ENCODE measurements at regions not wholly inside any gene's neighbourhood (a gene's known extent, or its start where the extent isn't known, plus 50 kb on each side); places are given as distances from the start of the nearest gene placed in this dataset.
A peak's percentile ranks its signal among the peaks of the same experiment; 100 is the strongest.
"Not testable (repeated sequence)": the region's sequence is repeated elsewhere in the genome, so short reads cannot be mapped to it uniquely, and the experiment has no call there.

DNA sequence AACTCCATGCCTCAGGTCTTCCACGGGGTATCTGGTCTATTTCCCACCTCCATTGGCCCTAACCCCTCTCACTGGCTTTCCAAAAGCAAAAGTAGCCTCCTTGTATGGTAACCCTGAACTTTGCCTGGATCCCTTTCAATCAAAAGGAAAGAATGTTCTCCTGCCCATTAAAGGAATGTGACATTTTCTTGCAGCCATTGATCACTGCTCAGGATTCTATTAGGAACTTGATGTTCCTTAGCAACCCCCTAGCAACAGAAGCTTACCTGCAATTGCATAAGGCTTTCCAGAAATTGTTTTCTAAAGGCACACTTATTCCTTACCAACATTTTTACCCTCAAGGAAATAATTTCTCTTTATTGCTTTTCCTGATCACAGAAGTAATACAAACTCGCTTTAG, 91.4 kb upstream of the AGAP1 start:
- no peak for DNase-seq (ENCODE audit: low read depth)

- DNase-seq (ENCODE audit: low read depth): no peak
Observed at GRCh38 chr2:235405612-235406361, 88.1 kb upstream of the AGAP1 start.

- DNase-seq (ENCODE audit: low read depth): no peak
Observed at GRCh38 chr2:235406430-235406829, 87.4 kb upstream of the AGAP1 start.

GRCh38 chr2:235411905-235412485, 81.8 kb upstream of the AGAP1 start:
- no peak for DNase-seq (ENCODE audit: low read depth)

DNA sequence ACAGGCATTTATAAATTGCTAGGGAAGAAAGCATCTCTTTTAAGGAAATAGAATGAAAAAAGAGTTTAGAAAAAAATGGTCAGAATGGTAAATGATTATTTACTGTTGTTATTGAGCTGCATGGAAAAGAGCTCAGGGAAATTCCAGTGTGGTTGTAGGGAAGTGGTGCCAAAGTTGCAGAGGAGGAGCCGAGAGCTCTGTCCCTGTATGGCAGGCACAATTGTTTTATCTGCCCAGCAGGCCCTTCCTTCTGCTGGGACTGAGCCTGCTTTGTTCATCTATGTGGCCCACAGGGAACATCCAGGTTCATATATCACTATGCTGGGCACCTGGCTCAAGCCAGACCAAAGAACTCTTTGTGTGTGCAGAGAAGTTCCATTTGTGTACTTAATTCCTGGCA, 80.8 kb upstream of the AGAP1 start:
- DNase-seq (ENCODE audit: low read depth): no peak

DNA sequence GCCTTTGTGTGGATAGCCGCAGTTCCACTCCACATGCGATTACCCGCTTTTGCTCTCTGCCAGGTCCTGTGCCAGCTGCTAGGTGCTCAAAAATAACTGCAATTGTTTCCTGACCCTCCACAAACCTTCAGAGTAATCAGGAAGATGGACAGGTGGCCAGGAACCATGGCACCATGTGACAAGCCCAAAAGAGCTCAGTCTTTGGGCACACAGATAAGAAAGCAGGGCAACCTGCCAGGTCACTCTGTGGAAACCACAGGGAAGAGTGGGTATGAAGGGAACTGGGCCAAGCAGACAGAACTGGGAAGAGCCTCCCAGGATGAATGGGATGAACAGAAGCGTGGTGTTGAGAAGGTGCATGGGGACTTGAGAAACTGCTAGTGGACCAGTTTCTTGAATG, 79.4 kb upstream of the AGAP1 start:
- DNase-seq (ENCODE audit: low read depth): no peak

GRCh38 chr2:235416858-235417499, 76.9 kb upstream of the AGAP1 start:
- DNase-seq (ENCODE audit: low read depth): no peak

DNA sequence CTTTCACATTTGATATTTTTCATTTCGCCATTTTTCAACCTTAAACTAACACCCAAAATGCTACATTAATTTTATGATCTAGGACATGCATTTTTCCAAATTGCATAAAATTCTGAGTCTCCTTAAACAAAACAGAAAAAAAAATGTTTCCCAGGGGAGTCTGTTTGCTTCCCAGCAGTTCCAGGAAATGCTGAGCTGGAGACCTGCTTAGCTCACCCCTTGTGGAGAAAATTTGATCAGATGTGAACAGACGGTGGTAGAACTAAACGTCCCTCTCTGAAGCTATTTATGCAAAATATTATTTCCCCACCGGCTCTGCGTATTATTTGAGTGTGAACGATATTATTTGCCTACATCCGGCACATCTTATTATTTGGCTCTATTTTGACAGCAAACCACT, 74.9 kb upstream of the AGAP1 start:
- no peak for DNase-seq (ENCODE audit: low read depth)

DNA sequence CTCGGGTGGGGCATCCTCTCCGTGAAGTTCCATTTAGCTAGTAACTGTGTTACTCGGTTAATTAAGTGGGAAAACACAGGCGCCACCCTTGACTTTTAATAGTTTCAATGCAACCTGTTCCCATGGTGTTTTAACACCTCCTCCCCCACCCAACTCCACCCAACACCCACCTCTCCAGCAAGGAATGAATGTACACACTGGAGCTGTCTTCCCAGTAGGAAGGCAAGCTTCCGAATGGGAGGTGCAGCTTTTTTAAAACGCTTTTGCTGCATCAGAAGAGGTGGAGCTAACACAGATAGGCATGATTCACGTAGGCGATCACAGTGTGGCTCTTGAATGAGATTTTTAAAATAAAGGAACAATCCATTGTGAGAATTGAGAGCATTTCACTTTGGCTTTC, 73.8 kb upstream of the AGAP1 start:
- no peak for DNase-seq (ENCODE audit: low read depth)

GRCh38 chr2:235421618-235422017, 72.2 kb upstream of the AGAP1 start:
- no peak for DNase-seq (ENCODE audit: low read depth)

DNA sequence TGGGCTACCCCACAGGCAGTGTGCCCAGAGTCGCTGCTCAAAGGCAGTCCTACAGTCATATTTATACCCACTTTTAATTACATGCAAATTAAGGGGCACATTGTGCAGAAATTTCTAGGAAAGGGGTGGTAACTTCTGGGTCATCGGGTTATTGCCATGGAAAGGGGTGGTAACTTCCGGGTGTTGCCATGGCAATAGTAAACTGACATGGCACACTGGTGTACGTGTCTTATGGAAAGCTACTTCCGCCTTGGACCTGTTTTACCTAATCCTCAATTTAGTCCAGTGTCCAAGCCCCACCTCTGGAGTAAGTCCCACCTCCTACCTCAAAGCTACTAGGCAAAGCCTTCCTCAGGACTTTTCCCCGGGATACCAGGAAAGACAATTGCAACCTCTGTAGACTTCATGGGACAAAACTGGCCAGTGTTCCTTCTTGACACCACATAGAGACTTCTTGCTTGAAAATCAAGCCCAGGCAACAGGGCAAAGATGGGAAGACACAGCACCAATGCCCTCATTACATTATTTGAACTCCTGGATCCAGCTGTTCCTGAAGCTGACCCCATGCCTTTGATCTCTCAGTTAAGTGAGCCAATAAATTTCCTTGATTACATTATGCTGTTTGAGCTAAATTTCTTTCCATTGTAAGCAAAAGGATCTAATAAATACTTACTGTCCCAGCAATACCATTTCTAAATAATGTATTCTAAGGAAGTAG, 63.3 kb upstream of the AGAP1 start:
- DNase-seq (ENCODE audit: low read depth): no peak

GRCh38 chr2:235432741-235433520, 60.9 kb upstream of the AGAP1 start:
- DNase-seq (ENCODE audit: low read depth): no peak

DNA sequence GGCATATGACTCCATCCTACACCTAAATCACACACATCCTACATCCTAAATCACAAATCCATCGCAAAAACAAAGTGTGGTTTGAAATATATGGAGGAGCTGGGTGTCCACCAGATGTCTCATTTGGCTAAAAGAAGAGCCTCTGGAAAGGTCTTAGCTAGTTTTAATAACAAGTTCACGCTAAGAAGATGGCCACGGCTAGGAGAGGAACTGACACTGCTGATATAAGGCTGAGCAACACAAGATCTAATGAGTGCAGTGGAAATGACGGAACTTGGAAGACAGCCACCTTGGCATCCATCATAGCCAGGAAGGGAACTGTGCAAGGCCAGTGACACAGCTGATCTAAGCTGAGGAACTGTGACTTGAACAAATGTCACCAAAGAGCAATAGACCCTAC, 60.0 kb upstream of the AGAP1 start:
- DNase-seq (ENCODE audit: low read depth): peak; percentile 7

DNA sequence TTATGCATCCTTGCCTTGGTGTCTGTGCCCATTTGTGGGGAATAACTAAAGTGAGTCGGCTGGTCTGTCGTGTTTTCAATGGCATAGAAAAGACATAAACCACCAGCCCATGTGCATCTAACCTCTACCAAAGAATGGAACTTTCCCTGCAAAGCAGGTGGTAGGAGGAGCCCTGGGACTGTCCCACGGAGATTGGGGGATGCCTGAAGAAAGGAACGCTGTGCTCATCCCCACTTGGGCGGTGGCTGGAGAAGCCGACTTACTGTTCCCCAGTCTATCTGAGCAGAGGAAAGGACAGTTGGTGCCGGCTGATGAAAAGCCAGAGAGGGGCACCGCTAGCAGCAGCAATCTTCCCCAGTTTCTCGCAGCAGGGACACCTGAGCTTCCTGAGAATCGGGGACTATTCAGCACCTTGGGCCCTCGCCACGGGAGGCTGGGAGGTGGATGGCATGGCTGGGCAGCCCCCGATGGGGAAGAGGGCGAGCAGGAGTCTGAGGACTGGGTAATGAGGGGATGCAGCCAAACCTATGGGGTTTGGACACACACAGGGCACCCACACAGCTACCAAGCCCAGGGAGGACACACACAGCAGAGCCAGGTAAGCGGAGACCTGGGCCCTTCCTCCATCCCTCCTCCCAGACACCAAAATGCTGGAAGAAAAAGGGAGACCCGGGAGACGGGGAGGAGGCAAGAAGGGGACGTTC, 53.7 kb upstream of the AGAP1 start:
- DNase-seq (ENCODE audit: low read depth): no peak

- DNase-seq (ENCODE audit: low read depth): not testable (repeated sequence)
Observed at GRCh38 chr2:235443580-235443979, 50.3 kb upstream of the AGAP1 start.

Measured in CMK (cell line).